ENCODE measurements at regions not wholly inside any gene's neighbourhood (a gene's known extent, or its start where the extent isn't known, plus 50 kb on each side); places are given as distances from the start of the nearest gene placed in this dataset.

GRCh38 chr3:166714206-166714605 is 665.9 kb downstream of the ZBBX start:
- no peak for TF ChIP-seq CTCF (IDR thresholded peaks at IDR 0.05)
- no peak for TF ChIP-seq POLR2A (IDR thresholded peaks at IDR 0.05)

Data from prostate gland (tissue), 2 donors.